Ishikawa (cell line): ENCODE measurements at regions not wholly inside any gene's neighbourhood (a gene's known extent, or its start where the extent isn't known, plus 50 kb on each side); places are given as distances from the start of the nearest gene placed in this dataset.

ENCODE experiments used
- CEBPB ChIP-seq: IDR thresholded peaks from 2 replicates; pipeline ENCODE4 v1.6.1; 2012
- CREB1 ChIP-seq: IDR thresholded peaks from 2 replicates; pipeline ENCODE4 v1.6.1; 2012; ENCODE audit warnings: low read depth
- EGR1 ChIP-seq: IDR thresholded peaks from 2 replicates; pipeline ENCODE4 v1.6.1; 2012
- EP300 ChIP-seq: IDR thresholded peaks from 2 replicates; pipeline ENCODE4 v1.6.1; 2012; ENCODE audit warnings: borderline replicate concordance
- FOXM1 ChIP-seq: IDR thresholded peaks from 2 replicates; pipeline ENCODE4 v1.6.1; 2012; ENCODE audit warnings: low read depth, borderline replicate concordance
- MAX ChIP-seq: IDR thresholded peaks from 2 replicates; pipeline ENCODE4 v1.6.1; 2012
- NFIC ChIP-seq: IDR thresholded peaks from 2 replicates; pipeline ENCODE4 v1.6.1; 2012
- RAD21 ChIP-seq: IDR thresholded peaks from 2 replicates; pipeline ENCODE4 v1.6.1; 2012; ENCODE audit warnings: low read depth
- REST ChIP-seq: IDR thresholded peaks from 2 replicates; pipeline ENCODE4 v1.6.1; 2012; ENCODE audit warnings: low read depth, mild to moderate bottlenecking
- TAF1 ChIP-seq: IDR thresholded peaks from 2 replicates; pipeline ENCODE4 v1.6.1; 2012; ENCODE audit warnings: low read depth, mild to moderate bottlenecking
- TCF12 ChIP-seq: IDR thresholded peaks from 2 replicates; pipeline ENCODE4 v1.6.1; 2012; ENCODE audit warnings: low read depth
- TEAD4 ChIP-seq: IDR thresholded peaks from 2 replicates; pipeline ENCODE4 v1.6.1; 2012
- USF1 ChIP-seq: IDR thresholded peaks from 2 replicates; pipeline ENCODE4 v1.6.1; 2012
- YY1 ChIP-seq: IDR thresholded peaks from 2 replicates; pipeline ENCODE4 v1.6.1; 2012; ENCODE audit warnings: low read depth
- ZBTB7A ChIP-seq: IDR thresholded peaks from 2 replicates; pipeline ENCODE4 v1.6.1; 2012; ENCODE audit warnings: low read depth

GRCh38 chr3:24965706-24966385, 462.2 kb upstream of the RARB start:
- TF ChIP-seq NFIC, result no peak

- no peak for TF ChIP-seq CREB1
- no peak for TF ChIP-seq RAD21
- no peak for TF ChIP-seq EP300
Measured at GRCh38 chr3:24968036-24968435, 460.0 kb upstream of the RARB start.

GRCh38 chr3:24972491-24972890, 455.6 kb upstream of the RARB start:
- TF ChIP-seq CEBPB (no peak), REST (no peak), RAD21 (no peak), YY1 (no peak), NFIC (no peak), TEAD4 (no peak), TCF12 (no peak), TAF1 (no peak), EGR1 (no peak), EP300 (no peak), ZBTB7A (no peak), MAX (no peak), USF1 (no peak), FOXM1 (no peak), CREB1 (no peak)

- no peak for TF ChIP-seq CREB1
- TF ChIP-seq FOXM1, result no peak
- no peak for TF ChIP-seq CEBPB
- TF ChIP-seq RAD21, result no peak
- no peak for TF ChIP-seq TAF1
- TF ChIP-seq REST, result no peak
- TF ChIP-seq TEAD4, result no peak
- TF ChIP-seq USF1, result no peak
- no peak for TF ChIP-seq YY1
- TF ChIP-seq MAX, result no peak
- TF ChIP-seq ZBTB7A, result no peak
- no peak for TF ChIP-seq TCF12
- TF ChIP-seq EP300, result no peak
- no peak for TF ChIP-seq NFIC
- no peak for TF ChIP-seq EGR1
Measured at GRCh38 chr3:24981309-24981708, 446.8 kb upstream of the RARB start.

- TF ChIP-seq TCF12 (no peak), REST (no peak), TEAD4 (no peak), ZBTB7A (no peak), CEBPB (no peak), RAD21 (no peak), CREB1 (no peak), NFIC (no peak), EGR1 (no peak), USF1 (no peak), TAF1 (no peak), YY1 (no peak), MAX (no peak), FOXM1 (no peak)
Measured at GRCh38 chr3:24981924-24982323, 446.1 kb upstream of the RARB start.
